ENCODE measurements at regions not wholly inside any gene's neighbourhood (a gene's known extent, or its start where the extent isn't known, plus 50 kb on each side); places are given as distances from the start of the nearest gene placed in this dataset.
A peak's percentile ranks its signal among the peaks of the same experiment; 100 is the strongest.
"Not testable (repeated sequence)": the region's sequence is repeated elsewhere in the genome, so short reads cannot be mapped to it uniquely, and the experiment has no call there.

DNA sequence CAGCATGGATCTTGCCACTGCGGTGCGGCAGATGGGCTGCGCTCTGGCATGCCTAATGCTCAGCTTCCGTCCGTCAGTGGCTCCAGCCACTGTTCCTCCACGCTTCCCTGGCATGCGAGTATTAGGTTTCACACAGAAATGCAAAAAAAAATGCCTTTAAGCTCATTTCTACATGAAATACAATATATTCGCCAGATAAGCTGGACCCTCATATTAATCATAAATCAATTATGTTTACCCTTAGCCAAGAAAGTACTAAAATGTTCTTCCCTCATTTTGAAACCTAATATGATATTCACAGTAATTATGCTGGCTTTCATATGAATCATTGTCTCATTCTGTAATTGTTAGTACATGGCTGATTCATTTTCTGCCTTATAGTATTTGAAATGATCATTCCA lies 115.5 kb upstream of the FAM241A start:
- intact Hi-C loops (cut with DNase I): loop anchor here in 3 of 10 donors (5.0 to 10.0 kb wide), 3 partner anchors 385 to 395 kb away; no protein-coding TSS in a partner anchor
- TF ChIP-seq, protein P1, sequence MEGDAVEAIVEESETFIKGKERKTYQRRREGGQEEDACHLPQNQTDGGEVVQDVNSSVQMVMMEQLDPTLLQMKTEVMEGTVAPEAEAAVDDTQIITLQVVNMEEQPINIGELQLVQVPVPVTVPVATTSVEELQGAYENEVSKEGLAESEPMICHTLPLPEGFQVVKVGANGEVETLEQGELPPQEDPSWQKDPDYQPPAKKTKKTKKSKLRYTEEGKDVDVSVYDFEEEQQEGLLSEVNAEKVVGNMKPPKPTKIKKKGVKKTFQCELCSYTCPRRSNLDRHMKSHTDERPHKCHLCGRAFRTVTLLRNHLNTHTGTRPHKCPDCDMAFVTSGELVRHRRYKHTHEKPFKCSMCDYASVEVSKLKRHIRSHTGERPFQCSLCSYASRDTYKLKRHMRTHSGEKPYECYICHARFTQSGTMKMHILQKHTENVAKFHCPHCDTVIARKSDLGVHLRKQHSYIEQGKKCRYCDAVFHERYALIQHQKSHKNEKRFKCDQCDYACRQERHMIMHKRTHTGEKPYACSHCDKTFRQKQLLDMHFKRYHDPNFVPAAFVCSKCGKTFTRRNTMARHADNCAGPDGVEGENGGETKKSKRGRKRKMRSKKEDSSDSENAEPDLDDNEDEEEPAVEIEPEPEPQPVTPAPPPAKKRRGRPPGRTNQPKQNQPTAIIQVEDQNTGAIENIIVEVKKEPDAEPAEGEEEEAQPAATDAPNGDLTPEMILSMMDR (IDR thresholded peaks at IDR 0.05): no peak
- ATAC-seq (no peak), DNase-seq (no peak)
- Histone ChIP-seq H3K9me3 (no peaks in the 10 kb centered on the region), H3K27ac (no peak overlapping the region), H3K4me1 (no peaks in the 10 kb centered on the region), H3K36me3 (no peaks in the 10 kb centered on the region), H3K4me3 (no peak overlapping the region), H3K27me3 (peaks cover 0 to 48% (median 41%) of the 10 kb centered on the region in 7 donors)
- WGBS, 2 donors: 78 to 82% methylated on average over 8 of the region's 8 CpGs

DNA sequence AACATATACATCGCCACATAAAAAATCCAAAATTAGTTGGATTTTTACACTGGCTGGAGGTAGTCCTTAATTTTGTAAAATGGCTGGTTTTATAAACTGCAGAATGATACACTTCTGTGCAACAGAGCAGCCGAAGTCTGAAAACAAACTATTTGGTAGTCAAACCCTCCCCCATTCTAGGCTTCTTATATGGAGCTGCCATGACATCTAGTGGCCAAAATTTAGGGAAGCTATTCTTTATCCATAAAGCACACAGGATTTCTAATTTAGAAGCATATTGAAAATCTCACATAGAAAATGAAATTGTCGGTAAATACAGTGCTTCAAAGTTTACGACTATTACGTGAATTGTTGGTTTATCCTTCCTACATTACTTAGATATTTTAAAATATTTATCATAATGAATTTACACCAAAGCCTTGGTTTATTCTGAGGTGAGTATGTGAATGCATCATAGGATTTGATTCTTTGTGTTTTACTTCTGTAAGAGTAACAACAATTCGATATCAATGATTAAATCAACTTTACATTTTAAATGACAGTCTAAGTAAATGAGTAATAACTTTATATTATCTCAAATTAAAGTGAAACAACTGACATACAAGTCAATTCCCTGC lies 113.4 kb upstream of the FAM241A start:
- Histone ChIP-seq H3K36me3 (no peaks in the 10 kb centered on the region), H3K27ac (no peak overlapping the region), H3K4me1 (no peaks in the 10 kb centered on the region), H3K9me3 (no peaks in the 10 kb centered on the region), H3K4me3 (no peak overlapping the region), H3K27me3 (peaks cover 0 to 51% (median 41%) of the 10 kb centered on the region in 7 donors)
- ATAC-seq (no peak), DNase-seq (peak in 1 of 2 donors; percentile 7)
- WGBS, 2 donors: 16 to 20% methylated on average over 6 of the region's 6 CpGs
- intact Hi-C loops (cut with DNase I): loop anchor here in 3 of 10 donors (5.0 to 10.0 kb wide), 3 partner anchors 387 to 397 kb away; no protein-coding TSS in a partner anchor
- TF ChIP-seq, protein P1 (IDR thresholded peaks at IDR 0.05): peak in 7 of 9 donors; percentile 43 to 68 (median 63)

DNA sequence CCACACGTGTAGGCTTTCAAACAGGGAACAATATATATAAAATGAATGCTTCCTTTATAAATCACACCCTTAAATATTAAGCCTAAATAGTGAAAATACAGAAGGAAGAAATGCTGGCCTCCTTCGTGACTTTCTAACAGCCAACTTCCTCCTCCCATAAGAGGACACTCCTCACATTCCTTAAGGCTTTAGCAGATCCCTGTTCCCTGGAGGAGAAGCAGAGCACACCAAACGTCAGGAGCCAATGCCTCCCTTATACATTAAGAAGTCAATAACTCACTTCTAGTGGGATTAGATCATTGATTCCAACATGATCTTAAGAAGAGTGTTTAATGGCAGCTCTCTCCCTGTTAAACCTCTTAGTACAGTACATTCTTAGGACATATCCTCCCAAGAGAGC lies 108.4 kb upstream of the FAM241A start:
- no peak overlapping the region for H3K27ac ChIP-seq
- no peak for ATAC-seq
- WGBS, 2 donors: 34% methylated on average over 3 of the region's 3 CpGs

DNA sequence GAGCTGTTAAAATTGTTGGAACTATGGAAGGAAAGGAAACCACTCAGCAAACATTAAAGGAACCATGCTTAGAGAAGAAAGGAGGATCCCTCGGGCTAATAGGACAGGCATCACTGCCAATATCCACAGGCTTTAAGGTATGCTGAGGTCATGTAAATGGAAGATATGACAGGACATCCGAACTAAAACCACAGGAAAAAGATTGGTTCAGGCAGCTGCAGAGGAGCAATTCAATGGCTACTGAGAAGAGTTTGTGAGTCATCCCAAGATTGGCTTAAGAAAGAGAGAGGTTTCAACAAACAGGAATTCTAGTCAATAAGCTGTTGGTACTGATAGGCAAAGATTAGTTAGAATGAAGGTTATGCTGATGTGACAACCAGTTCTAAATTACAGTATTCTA lies 106.4 kb upstream of the FAM241A start:
- H3K36me3 ChIP-seq: no peaks in the 10 kb centered on the region
- ATAC-seq: no peak
- no peak for DNase-seq
- H3K27me3 ChIP-seq: peaks cover 0 to 7% (median 4%) of the 10 kb centered on the region in 7 donors
- TF ChIP-seq, protein P1 (IDR thresholded peaks at IDR 0.05): no peak
- no peaks in the 10 kb centered on the region for H3K4me1 ChIP-seq
- 74 to 86% methylated on average over 2 of the region's 2 CpGs for WGBS, 2 donors
- no peak overlapping the region for H3K27ac ChIP-seq
- intact Hi-C loops (cut with DNase I): loop anchor here in 2 of 10 donors (10.0 kb wide), 2 partner anchors 394 to 404 kb away; no protein-coding TSS in a partner anchor
- H3K4me3 ChIP-seq: no peak overlapping the region
- H3K9me3 ChIP-seq: no peaks in the 10 kb centered on the region

More for the DNA sequence above, 108.4 kb upstream of the FAM241A start:
- Histone ChIP-seq H3K4me1 (no peaks in the 10 kb centered on the region), H3K4me3 (no peak overlapping the region), H3K36me3 (no peaks in the 10 kb centered on the region), H3K27me3 (peaks cover 0 to 25% (median 15%) of the 10 kb centered on the region in 7 donors), H3K9me3 (no peaks in the 10 kb centered on the region)
- intact Hi-C loops (cut with DNase I): loop anchor here in 2 of 10 donors (10.0 kb wide), 2 partner anchors 392 to 402 kb away; no protein-coding TSS in a partner anchor
- DNase-seq: no peak
- TF ChIP-seq, protein P1 (IDR thresholded peaks at IDR 0.05): no peak

DNA sequence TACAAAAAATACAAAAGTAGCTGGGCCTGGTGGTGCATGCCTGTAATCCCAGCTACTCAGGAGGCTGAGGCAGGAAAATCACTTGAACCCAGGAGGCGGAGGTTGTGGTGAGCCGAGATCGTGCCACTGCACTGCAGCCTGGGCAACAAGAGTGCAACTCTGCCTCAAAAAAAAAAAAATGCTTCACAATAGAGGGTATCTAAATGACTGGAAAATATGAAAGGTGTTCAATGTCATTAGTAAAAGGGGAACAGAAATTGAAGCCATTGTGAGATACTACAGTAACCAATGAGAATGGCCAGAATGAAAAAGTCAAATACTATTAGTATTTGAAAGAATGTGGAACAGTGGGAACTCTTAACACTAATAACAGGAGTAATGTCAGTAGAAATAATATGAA lies 96.1 kb upstream of the FAM241A start:
- H3K36me3 ChIP-seq; ATAC-seq; H3K27me3 ChIP-seq; DNase-seq; H3K9me3 ChIP-seq; H3K4me3 ChIP-seq; intact Hi-C loops (cut with DNase I); H3K27ac ChIP-seq; H3K4me1 ChIP-seq: not testable (repeated sequence)
- 97% methylated on average over 3 of the region's 3 CpGs for WGBS, 2 donors
